DMS153 (cell line): ENCODE measurements at regions not wholly inside any gene's neighbourhood (a gene's known extent, or its start where the extent isn't known, plus 50 kb on each side); places are given as distances from the start of the nearest gene placed in this dataset.

Experiments
- DNase-seq: peaks from one replicate; lab custom pipeline; 2025; lab: John Stamatoyannopoulos, UW

- no peak for DNase-seq
These were observed 231.0 kb upstream of the SORL1-AS1 start for GRCh38 chr11:121683791-121684190.
